Kidney (tissue), 13 donors: ENCODE measurements at regions not wholly inside any gene's neighbourhood (a gene's known extent, or its start where the extent isn't known, plus 50 kb on each side); places are given as distances from the start of the nearest gene placed in this dataset.

Experiments
- DNase-seq, 5 donors: peaks; one replicate each; pipeline ENCODE4 v3.0.0-alpha.2; 2013 to 2020
- FAIRE-seq: peaks from 2 replicates; lab custom pipeline; 2012; peaks lifted over from hg19 to GRCh38; lab: Jason Lieb, UNC
- H3K27ac ChIP-seq, 2 donors: one replicate each; pipeline ENCODE4 v1.7.0; 2013; ENCODE audit warnings: low read depth in 2 of 2, low read length in 2 of 2, inconsistent platforms in 1 of 2
- H3K27me3 ChIP-seq: one replicate; pipeline ENCODE4 v1.7.1; 2013; ENCODE audit warnings: low read length, inconsistent platforms; ENCODE audit not compliant: control insufficient read depth, insufficient read depth
- H3K36me3 ChIP-seq, 3 donors: one replicate each; pipeline versions ENCODE4 v1.7.0 to v1.7.1; 2013; ENCODE audit warnings: low read length in 3 of 3, control low read depth in 1 of 3, inconsistent platforms in 1 of 3; ENCODE audit not compliant: insufficient read depth in 3 of 3, control insufficient read depth in 2 of 3
- H3K4me1 ChIP-seq, 3 donors: one replicate each; pipeline versions ENCODE4 v1.7.0 to v1.7.1; 2013; ENCODE audit warnings: low read length in 3 of 3, inconsistent platforms in 1 of 3, low read depth in 1 of 3; ENCODE audit not compliant: control insufficient read depth in 2 of 3, insufficient read depth in 2 of 3
- H3K4me3 ChIP-seq, 3 donors: one replicate each; pipeline versions ENCODE4 v1.7.0 to v1.8.1; 2013; ENCODE audit warnings: low read length in 3 of 3, control low read depth in 1 of 3, inconsistent platforms in 1 of 3
- H3K9ac ChIP-seq, 3 donors: one replicate each; pipeline versions ENCODE4 v1.7.0 to v1.7.1; 2013; ENCODE audit warnings: low read length in 3 of 3, control low read depth in 1 of 3, inconsistent platforms in 1 of 3
- H3K9me3 ChIP-seq, 3 donors: one replicate each; pipeline versions ENCODE4 v1.7.0 to v1.7.1; 2013; ENCODE audit warnings: low read length in 3 of 3, control low read depth in 1 of 3, inconsistent platforms in 1 of 3; ENCODE audit not compliant: control insufficient read depth in 2 of 3, insufficient read depth in 1 of 3
- intact Hi-C: fragments of 100-400 bp; cut with DNase I; formaldehyde crosslinking; loops from one replicate; pipeline ENCODE4 v1.11.1; 2022
- TF ChIP-seq, protein P1 (sequence below): IDR thresholded peaks from 3 replicates; pipeline ENCODE4 v1.5.1; 2012; ENCODE audit warnings: mild to moderate bottlenecking, moderate library complexity, borderline replicate concordance; ENCODE audit not compliant: insufficient read depth; ENCODE audit errors: extremely low read depth
- donor health status: control.
- donor health status: control.
- donor health status: control.
- donor health status: control.
- donor health status: control.
- donor health status: DM: yes; HTN: yes; CAD: no.
- donor health status: Normal renal cell carcinoma (clear cell type).

DNA sequence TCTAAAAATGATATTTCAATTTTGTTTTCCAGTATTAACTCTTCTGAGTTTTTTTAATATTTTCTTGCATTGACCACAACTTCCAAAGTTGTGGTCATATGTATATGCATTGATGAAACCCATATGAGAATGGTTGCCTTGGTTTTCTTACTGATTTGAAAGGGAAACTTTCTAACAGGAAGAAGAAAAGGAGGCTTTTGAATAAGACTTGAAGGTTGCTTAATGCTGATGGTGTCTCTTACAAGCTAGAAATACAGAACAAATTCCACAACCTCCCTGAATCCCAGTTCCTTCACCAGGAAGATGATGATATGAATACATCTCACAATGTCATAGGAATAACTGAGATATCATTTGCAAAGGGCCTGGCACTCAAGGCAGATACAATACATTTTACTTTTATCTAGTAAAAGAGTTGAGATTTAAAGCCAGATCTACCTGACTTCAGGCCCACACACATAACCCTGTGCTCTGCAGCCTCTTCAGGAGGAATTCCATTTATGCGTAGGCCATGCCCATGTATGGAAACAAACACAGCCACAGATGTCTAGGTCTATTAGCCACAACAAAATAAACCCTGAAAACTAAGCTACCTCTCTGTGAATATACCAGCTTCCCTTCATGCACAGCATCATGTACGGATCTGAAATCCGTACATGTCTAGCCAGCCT is 165.4 kb upstream of the PLEKHG7 start:
- peak in 1 of 5 donors; percentile 48 for DNase-seq
- intact Hi-C loops, result no loop called here
- FAIRE-seq, result no peak
- Histone ChIP-seq H3K9ac (no peak overlapping the region), H3K36me3 (no peaks in the 10 kb centered on the region), H3K4me3 (no peak overlapping the region), H3K27me3 (no peaks in the 10 kb centered on the region), H3K27ac (no peak overlapping the region), H3K9me3 (no peaks in the 10 kb centered on the region), H3K4me1 (peaks cover 0 to 11% (median 5%) of the 10 kb centered on the region in 3 donors)
- TF ChIP-seq, protein P1, sequence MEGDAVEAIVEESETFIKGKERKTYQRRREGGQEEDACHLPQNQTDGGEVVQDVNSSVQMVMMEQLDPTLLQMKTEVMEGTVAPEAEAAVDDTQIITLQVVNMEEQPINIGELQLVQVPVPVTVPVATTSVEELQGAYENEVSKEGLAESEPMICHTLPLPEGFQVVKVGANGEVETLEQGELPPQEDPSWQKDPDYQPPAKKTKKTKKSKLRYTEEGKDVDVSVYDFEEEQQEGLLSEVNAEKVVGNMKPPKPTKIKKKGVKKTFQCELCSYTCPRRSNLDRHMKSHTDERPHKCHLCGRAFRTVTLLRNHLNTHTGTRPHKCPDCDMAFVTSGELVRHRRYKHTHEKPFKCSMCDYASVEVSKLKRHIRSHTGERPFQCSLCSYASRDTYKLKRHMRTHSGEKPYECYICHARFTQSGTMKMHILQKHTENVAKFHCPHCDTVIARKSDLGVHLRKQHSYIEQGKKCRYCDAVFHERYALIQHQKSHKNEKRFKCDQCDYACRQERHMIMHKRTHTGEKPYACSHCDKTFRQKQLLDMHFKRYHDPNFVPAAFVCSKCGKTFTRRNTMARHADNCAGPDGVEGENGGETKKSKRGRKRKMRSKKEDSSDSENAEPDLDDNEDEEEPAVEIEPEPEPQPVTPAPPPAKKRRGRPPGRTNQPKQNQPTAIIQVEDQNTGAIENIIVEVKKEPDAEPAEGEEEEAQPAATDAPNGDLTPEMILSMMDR, result no peak

DNA sequence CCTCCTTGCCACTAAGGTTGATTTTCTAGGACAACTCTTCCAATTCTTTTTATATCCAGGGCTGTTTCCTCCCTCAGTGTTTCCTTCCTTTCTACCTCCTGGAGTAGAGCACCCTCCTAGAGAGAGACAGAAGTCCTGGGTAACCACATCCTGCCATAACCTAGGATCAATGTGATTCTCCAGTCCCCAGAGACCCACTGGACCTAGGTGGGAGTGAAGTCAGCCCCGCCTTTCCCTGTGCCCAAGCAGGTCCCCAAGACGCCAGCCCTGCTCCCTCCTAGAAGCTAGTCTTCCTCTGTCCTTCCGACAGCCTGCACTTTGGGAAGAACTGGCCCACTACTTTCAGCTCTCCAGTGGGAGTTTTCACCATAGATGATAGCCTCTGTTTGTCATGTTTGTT is 166.8 kb upstream of the PLEKHG7 start:
- no peak for FAIRE-seq
- Histone ChIP-seq H3K4me1 (peaks cover 0 to 11% (median 0%) of the 10 kb centered on the region in 3 donors), H3K27me3 (no peaks in the 10 kb centered on the region), H3K36me3 (no peaks in the 10 kb centered on the region), H3K4me3 (no peak overlapping the region), H3K27ac (no peak overlapping the region), H3K9ac (no peak overlapping the region), H3K9me3 (no peaks in the 10 kb centered on the region)
- TF ChIP-seq, protein P1, result no peak
- intact Hi-C loops, result no loop called here
- no peak for DNase-seq

DNA sequence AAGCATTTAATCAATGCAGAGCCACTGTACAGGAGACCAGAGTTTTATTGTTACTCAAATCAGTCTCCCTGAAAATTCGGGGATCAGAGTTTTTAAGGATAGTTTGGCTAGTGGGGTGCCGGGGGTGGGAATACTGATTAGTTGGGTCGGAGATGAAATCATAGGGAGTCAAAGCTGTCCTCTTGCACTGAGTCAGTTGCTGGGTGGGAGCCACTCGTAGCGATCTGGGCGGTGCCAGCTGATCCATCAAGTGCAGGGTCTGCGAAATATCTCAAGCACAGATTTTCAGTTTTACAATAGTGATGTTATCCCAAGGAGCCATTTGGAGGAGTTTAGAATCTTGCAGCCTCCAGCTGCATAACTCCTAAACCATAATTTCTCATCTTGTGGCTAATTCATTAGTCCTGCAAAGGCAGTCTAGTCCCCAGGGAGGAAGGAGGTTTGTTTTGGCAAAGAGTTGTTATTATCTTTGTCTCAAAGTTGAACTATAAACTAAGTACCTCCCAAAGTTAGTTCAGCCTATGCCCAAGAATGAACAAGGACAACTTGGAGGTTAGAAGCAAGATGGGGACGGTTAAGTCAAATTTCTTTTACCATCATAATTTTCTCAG is 169.4 kb upstream of the PLEKHG7 start:
- Histone ChIP-seq H3K4me3 (no peak overlapping the region), H3K27ac (no peak overlapping the region), H3K4me1 (no peaks in the 10 kb centered on the region), H3K27me3 (no peaks in the 10 kb centered on the region), H3K36me3 (no peaks in the 10 kb centered on the region), H3K9me3 (no peaks in the 10 kb centered on the region), H3K9ac (no peak overlapping the region)
- TF ChIP-seq, protein P1, result no peak
- intact Hi-C loops, result no loop called here
- FAIRE-seq (peak; percentile 45), DNase-seq (peak in 1 of 5 donors; percentile 25)
